Left lung (tissue), 4 donors: ENCODE measurements at regions not wholly inside any gene's neighbourhood (a gene's known extent, or its start where the extent isn't known, plus 50 kb on each side); places are given as distances from the start of the nearest gene placed in this dataset.

Source experiments
- ATAC-seq: fragments of 200-7000 bp; cut with Tn5 transposase; one replicate; pipeline ENCODE4 v1.9.1; 2020; ENCODE audit warnings: moderate library complexity
- DNase-seq, 4 donors: peaks; one replicate each; pipeline ENCODE4 v3.0.0-alpha.2; 2013 to 2020
- H3K27ac ChIP-seq, 2 donors: fragments of 200-600 bp; sonication (generic) in 1 of 2; one replicate each; pipeline versions ENCODE4 v1.5.0 to v1.8.0; 2020 to 2021
- H3K27me3 ChIP-seq, 2 donors: fragments of 200-600 bp; sonication (generic) in 1 of 2; one replicate each; pipeline versions ENCODE4 v1.5.0 to v1.8.0; 2020 to 2021
- H3K36me3 ChIP-seq, 2 donors: fragments of 200-600 bp; sonication (generic) in 1 of 2; one replicate each; pipeline versions ENCODE4 v1.5.0 to v1.8.0; 2020 to 2021
- H3K4me1 ChIP-seq, 2 donors: fragments of 200-600 bp; one replicate each; pipeline ENCODE4 v1.8.0; 2021
- H3K4me3 ChIP-seq, 2 donors: fragments of 200-600 bp; sonication (generic) in 1 of 2; one replicate each; pipeline versions ENCODE4 v1.5.0 to v1.8.0; 2020 to 2021; ENCODE audit warnings: mild to moderate bottlenecking in 1 of 2
- H3K9me3 ChIP-seq, 2 donors: fragments of 200-600 bp; sonication (generic) in 1 of 2; one replicate each; pipeline versions ENCODE4 v1.5.0 to v1.8.0; 2020 to 2021
- intact Hi-C, 2 donors: fragments of 100-400 bp; cut with DNase I; formaldehyde crosslinking; loops; one replicate each; pipeline versions ENCODE4 v1.11.2 to v1.14.2; 2022
- TF ChIP-seq, protein P1 (sequence below), 2 donors: fragments of 200-600 bp; sonication (generic) in 1 of 2; IDR thresholded peaks; one replicate each; pipeline versions ENCODE4 v1.5.0 to v1.8.0; 2021; ENCODE audit warnings: antibody characterized with exemption in 2 of 2
- donor health status: DM: no; HTN: yes; CAD: no.
- donor health status: DM: no; HTN: no; CAD: no.

DNA sequence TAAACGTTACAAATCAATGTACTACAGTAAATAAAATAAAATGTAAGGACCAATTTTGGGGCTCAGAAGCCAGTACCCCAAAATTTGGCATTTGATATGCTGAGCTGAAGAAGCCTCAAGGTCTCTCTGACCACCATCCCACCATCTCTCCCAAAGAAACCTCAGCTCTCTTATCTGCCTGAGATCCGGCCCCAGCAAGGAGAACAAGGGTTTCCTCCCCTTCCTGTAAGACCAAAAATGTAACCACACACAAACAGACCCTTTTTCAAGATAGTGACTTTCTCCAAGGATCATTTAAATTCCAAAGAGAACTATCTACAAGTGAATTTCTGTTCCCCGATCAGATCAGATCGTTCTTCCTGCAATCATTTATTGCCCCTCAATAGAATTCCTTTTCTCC is 68.1 kb upstream of the SLC45A1 start:
- Histone ChIP-seq H3K4me1 (no peaks in the 10 kb centered on the region), H3K9me3 (no peaks in the 10 kb centered on the region), H3K4me3 (no peak overlapping the region), H3K36me3 (no peaks in the 10 kb centered on the region), H3K27ac (no peak overlapping the region), H3K27me3 (no peaks in the 10 kb centered on the region)
- intact Hi-C loops: no loop called here
- no peak for ATAC-seq
- DNase-seq: no peak
- TF ChIP-seq, protein P1, sequence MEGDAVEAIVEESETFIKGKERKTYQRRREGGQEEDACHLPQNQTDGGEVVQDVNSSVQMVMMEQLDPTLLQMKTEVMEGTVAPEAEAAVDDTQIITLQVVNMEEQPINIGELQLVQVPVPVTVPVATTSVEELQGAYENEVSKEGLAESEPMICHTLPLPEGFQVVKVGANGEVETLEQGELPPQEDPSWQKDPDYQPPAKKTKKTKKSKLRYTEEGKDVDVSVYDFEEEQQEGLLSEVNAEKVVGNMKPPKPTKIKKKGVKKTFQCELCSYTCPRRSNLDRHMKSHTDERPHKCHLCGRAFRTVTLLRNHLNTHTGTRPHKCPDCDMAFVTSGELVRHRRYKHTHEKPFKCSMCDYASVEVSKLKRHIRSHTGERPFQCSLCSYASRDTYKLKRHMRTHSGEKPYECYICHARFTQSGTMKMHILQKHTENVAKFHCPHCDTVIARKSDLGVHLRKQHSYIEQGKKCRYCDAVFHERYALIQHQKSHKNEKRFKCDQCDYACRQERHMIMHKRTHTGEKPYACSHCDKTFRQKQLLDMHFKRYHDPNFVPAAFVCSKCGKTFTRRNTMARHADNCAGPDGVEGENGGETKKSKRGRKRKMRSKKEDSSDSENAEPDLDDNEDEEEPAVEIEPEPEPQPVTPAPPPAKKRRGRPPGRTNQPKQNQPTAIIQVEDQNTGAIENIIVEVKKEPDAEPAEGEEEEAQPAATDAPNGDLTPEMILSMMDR (IDR thresholded peaks at IDR 0.05): no peak

DNA sequence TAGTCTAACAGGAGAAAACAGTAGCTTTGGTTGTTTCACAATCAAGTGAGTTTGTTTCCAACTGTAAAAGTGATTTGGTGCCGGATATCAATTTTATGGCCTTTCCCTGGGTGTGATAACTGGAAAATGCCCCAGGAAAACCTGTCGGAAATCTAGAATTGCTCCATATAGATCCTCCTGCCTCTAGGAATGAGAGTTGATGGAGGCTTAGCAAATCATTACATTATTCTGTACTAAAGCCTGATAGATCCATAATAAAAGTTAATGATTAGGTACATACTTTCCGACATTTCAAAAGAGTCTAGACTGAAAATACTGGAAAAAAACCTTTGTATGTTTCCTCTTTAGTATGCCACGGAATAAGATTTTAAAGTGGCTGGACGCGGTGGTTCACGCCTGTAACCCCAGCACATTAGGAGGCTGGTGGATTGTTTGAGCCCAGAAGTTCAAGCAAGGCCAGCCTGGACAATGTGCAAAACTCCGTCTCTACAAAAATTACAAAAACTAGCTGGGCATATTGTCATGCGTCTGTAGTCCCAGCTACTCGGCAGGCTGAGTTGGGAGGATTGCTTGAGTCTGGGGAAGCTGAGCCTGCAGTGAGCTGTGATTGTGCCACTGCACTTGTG is 70.0 kb upstream of the SLC45A1 start:
- no peak overlapping the region for H3K27ac ChIP-seq
- intact Hi-C loops: no loop called here
- ATAC-seq (no peak), DNase-seq (no peak)
- H3K4me3 ChIP-seq: no peak overlapping the region
- no peaks in the 10 kb centered on the region for H3K27me3 ChIP-seq
- TF ChIP-seq, protein P1 (IDR thresholded peaks at IDR 0.05): no peak
- no peaks in the 10 kb centered on the region for H3K9me3 ChIP-seq
- H3K36me3 ChIP-seq: no peaks in the 10 kb centered on the region
- H3K4me1 ChIP-seq: no peaks in the 10 kb centered on the region

DNA sequence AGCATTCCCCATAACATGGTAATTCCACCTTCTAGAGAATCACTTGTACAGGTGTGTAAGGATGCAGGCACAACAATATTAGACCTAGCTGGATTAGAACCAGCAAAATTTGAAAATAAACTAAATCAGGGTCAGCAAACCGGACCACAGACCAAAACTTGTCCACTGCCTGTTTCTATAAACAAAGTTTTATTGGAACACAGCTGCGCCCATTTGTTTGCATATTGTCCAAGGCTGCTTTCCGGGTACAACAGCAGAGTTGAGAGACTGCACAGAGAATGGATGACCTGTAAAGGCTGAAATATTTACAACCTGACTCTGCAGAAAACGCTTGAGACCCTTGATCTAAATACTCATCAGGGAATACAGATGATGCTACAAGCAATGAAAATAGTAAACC is 73.6 kb upstream of the SLC45A1 start:
- Histone ChIP-seq H3K27me3 (no peaks in the 10 kb centered on the region), H3K9me3 (no peaks in the 10 kb centered on the region), H3K4me3 (no peak overlapping the region), H3K27ac (no peak overlapping the region), H3K4me1 (peaks cover 0 to under 1% of the 10 kb centered on the region in 2 donors), H3K36me3 (no peaks in the 10 kb centered on the region)
- ATAC-seq (no peak), DNase-seq (no peak)
- intact Hi-C loops: no loop called here
- TF ChIP-seq, protein P1 (IDR thresholded peaks at IDR 0.05): no peak

DNA sequence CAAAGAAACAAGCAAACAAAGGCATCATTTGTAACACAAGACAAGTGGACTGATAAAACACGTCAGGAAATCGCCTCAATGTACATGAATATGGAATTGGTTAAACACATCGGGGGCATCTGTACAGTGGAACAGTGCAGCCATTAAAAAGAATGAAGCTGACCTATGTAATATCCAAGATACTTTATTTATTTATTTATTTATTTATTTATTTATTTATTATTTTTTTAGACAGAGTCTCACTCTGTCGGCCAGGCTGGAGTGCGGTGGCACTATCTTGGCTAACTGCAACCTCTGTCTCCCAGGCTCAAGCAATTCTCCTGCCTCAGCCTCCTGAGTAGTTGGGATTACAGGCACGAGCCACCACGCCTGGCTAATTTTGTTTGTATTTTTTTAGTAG is 75.4 kb upstream of the SLC45A1 start:
- Histone ChIP-seq H3K9me3 (no peaks in the 10 kb centered on the region), H3K36me3 (no peaks in the 10 kb centered on the region), H3K27me3 (no peaks in the 10 kb centered on the region), H3K4me1 (peaks cover 0 to 15% of the 10 kb centered on the region in 2 donors), H3K4me3 (no peak overlapping the region), H3K27ac (no peak overlapping the region)
- TF ChIP-seq, protein P1 (IDR thresholded peaks at IDR 0.05): no peak
- intact Hi-C loops: no loop called here
- no peak for ATAC-seq
- no peak for DNase-seq

DNA sequence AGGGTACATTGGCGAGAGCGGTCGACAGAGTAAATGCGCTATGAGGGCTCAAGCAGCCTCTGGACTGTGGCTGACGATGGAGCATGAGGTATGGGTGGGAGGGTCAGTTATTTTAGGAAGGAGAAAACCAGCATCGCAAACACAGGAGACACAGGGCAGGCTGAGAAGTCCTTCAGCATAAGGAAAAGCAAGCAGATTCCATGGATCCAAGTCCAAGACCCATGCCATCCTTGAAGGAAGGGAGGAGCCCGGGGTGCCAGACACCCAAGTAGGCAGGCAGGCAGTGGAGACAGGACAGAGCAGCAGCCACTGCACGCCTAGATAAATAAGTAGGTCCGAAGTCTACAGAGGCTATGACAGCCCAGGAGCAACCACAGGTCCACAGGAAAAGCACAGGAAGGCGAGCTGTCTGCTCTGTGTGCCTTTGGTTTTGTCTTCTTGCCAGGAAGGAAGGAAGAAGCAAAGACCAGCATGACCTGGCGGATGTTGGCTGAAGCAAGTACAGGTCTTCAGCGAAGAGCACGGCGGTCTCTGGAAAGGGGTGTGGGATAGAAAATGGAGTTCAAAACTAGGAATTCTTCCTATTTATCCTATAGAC is 76.4 kb upstream of the SLC45A1 start:
- intact Hi-C loops: no loop called here
- no peaks in the 10 kb centered on the region for H3K27me3 ChIP-seq

More for the DNA sequence above, 76.4 kb upstream of the SLC45A1 start:
- no peak for ATAC-seq
- TF ChIP-seq, protein P1 (IDR thresholded peaks at IDR 0.05): no peak
- Histone ChIP-seq H3K27ac (no peak overlapping the region), H3K4me1 (peaks cover 0 to 15% of the 10 kb centered on the region in 2 donors), H3K9me3 (no peaks in the 10 kb centered on the region), H3K4me3 (no peak overlapping the region), H3K36me3 (no peaks in the 10 kb centered on the region)
- DNase-seq: no peak
